NT2/D1 (cell line): ENCODE measurements at regions not wholly inside any gene's neighbourhood (a gene's known extent, or its start where the extent isn't known, plus 50 kb on each side); places are given as distances from the start of the nearest gene placed in this dataset.

Source experiments
- SUZ12 ChIP-seq: IDR thresholded peaks from 2 replicates; pipeline ENCODE4 v1.6.1; 2011; ENCODE audit not compliant: insufficient read length, insufficient read depth; ENCODE audit errors: extremely low read depth
- YY1 ChIP-seq: IDR thresholded peaks from 2 replicates; pipeline ENCODE4 v1.6.1; 2011; ENCODE audit not compliant: insufficient read length, insufficient read depth
- ZNF274 ChIP-seq: IDR thresholded peaks from 2 replicates; pipeline ENCODE4 v1.6.1; 2011; ENCODE audit warnings: mild to moderate bottlenecking, low read depth, low read length

- TF ChIP-seq ZNF274: no peak
- TF ChIP-seq YY1: no peak
- TF ChIP-seq SUZ12: no peak
Observed at GRCh38 chr6:6704103-6705060, 115.9 kb downstream of the LY86 start.
